Endothelial cell of umbilical vein (primary cell): ENCODE measurements at regions not wholly inside any gene's neighbourhood (a gene's known extent, or its start where the extent isn't known, plus 50 kb on each side); places are given as distances from the start of the nearest gene placed in this dataset.

Source experiments
- BruUV-seq: library from RNA; stranded (reverse); fragments of 400-500 nt; replicated peaks from 2 replicates; lab custom pipeline; 2021; lab: Mats Ljungman, UMichigan
- CTCF ChIA-PET: fragments of 300-600, 350-600 bp; sonication (Branson Sonifier 250); formaldehyde crosslinking; loops from one replicate; lab custom pipeline; 2021; ENCODE audit warnings: antibody characterized with exemption, inconsistent platforms; lab: Charles Lee
- POLR2A ChIA-PET: fragments of 300-600, 350-600 bp; sonication (Branson Sonifier 250); formaldehyde crosslinking; loops from one replicate; lab custom pipeline; 2021; ENCODE audit warnings: antibody characterized with exemption, inconsistent platforms; lab: Charles Lee
- DNase-seq: peaks from one replicate; pipeline ENCODE4 v3.0.0-alpha.2; 2011; ENCODE audit warnings: low read depth, low spot score
- FAIRE-seq: peaks from 2 replicates; lab custom pipeline; 2011; peaks lifted over from hg19 to GRCh38; lab: Jason Lieb, UNC
- H2AFZ ChIP-seq: 2 replicates; pipeline ENCODE4 v1.6.0; 2012; ENCODE audit warnings: low read depth, low read length, control low read depth, inconsistent platforms
- H3K27ac ChIP-seq: 2 replicates; pipeline ENCODE4 v1.5.1; 2011; ENCODE audit warnings: low read depth, mild to moderate bottlenecking, control low read depth, low read length, moderate library complexity; ENCODE audit not compliant: insufficient read depth
- H3K27me3 ChIP-seq, 2 experiments: 2 replicates each; pipeline versions ENCODE4 v1.6.0 to v1.6.1; 2011; ENCODE audit warnings: low read length in 2 of 2, mixed read lengths in 1 of 2; ENCODE audit not compliant: control insufficient read depth in 2 of 2, insufficient read depth in 2 of 2
- H3K36me3 ChIP-seq, 2 experiments: 2 replicates in 1 of 2; 3 replicates in 1 of 2; pipeline ENCODE4 v1.5.1; 2011; ENCODE audit warnings: low read length in 2 of 2, mild to moderate bottlenecking in 1 of 2, moderate library complexity in 1 of 2; ENCODE audit not compliant: control insufficient read depth in 2 of 2, insufficient read depth in 2 of 2; ENCODE audit errors: extremely low read depth in 1 of 2
- H3K4me1 ChIP-seq: 3 replicates; pipeline ENCODE4 v1.5.1; 2011; ENCODE audit warnings: mild to moderate bottlenecking, low read length; ENCODE audit not compliant: control insufficient read depth, insufficient read depth; ENCODE audit errors: extremely low read depth
- H3K4me2 ChIP-seq: 2 replicates; pipeline ENCODE4 v1.6.1; 2011; ENCODE audit warnings: low read length, control low read depth, mixed read lengths; ENCODE audit not compliant: insufficient read depth
- H3K4me3 ChIP-seq, 3 experiments: fragments of 200-600 bp in 1 of 3; sonication (generic), shearing (Covaris generic) in 1 of 3; replicated peaks in 1 of 3; 2 replicates each; pipeline ENCODE4 v1.5.1; 2011 to 2016; ENCODE audit warnings: control low read depth in 3 of 3, low read length in 3 of 3, mild to moderate bottlenecking in 2 of 3, inconsistent platforms in 1 of 3, low read depth in 1 of 3, moderate library complexity in 1 of 3; ENCODE audit not compliant: insufficient read depth in 1 of 3
- H3K79me2 ChIP-seq: 2 replicates; pipeline ENCODE4 v1.6.0; 2012; ENCODE audit warnings: low read length, inconsistent platforms; ENCODE audit not compliant: control insufficient read depth, insufficient read depth
- H3K9ac ChIP-seq: replicated peaks from 2 replicates; pipeline ENCODE3; 2011; ENCODE audit warnings: low read length, control low read depth; ENCODE audit not compliant: insufficient read depth; ENCODE audit errors: extremely low read depth
- H3K9me1 ChIP-seq: replicated peaks from 3 replicates; pipeline ENCODE4 v1.6.0; 2011; ENCODE audit warnings: mild to moderate bottlenecking, low read length; ENCODE audit not compliant: control insufficient read depth, insufficient read depth; ENCODE audit errors: extremely low read depth
- H3K9me3 ChIP-seq: replicated peaks from 2 replicates; pipeline ENCODE4 v1.5.1; 2012; ENCODE audit warnings: low read length, inconsistent platforms; ENCODE audit not compliant: control insufficient read depth, insufficient read depth
- H4K20me1 ChIP-seq: replicated peaks from 2 replicates; pipeline ENCODE3; 2011; ENCODE audit warnings: mild to moderate bottlenecking, low read length; ENCODE audit not compliant: control insufficient read depth, insufficient read depth; ENCODE audit errors: extremely low read depth
- CTCF ChIP-seq, 2 donors: IDR thresholded peaks; 1 replicate in 1 of 2; 2 replicates in 1 of 2; pipeline ENCODE4 v1.5.1; 2011; ENCODE audit warnings: low read length in 2 of 2, mild to moderate bottlenecking in 2 of 2, moderate library complexity in 2 of 2, control low read depth in 1 of 2, inconsistent platforms in 1 of 2, low read depth in 1 of 2; ENCODE audit not compliant: insufficient read depth in 1 of 2; ENCODE audit errors: extremely low read depth in 1 of 2
- EZH2 ChIP-seq: IDR thresholded peaks from 2 replicates; pipeline ENCODE4 v1.6.1; 2012; ENCODE audit warnings: borderline replicate concordance, low read depth, mild to moderate bottlenecking, moderate library complexity, low read length, inconsistent platforms; ENCODE audit not compliant: severe bottlenecking
- FOS ChIP-seq: IDR thresholded peaks from 2 replicates; pipeline ENCODE4 v1.6.1; 2011; ENCODE audit warnings: mild to moderate bottlenecking, low read length, moderate library complexity, borderline replicate concordance; ENCODE audit not compliant: insufficient read depth
- GATA2 ChIP-seq: IDR thresholded peaks from 2 replicates; pipeline ENCODE4 v1.7.0; 2011; ENCODE audit warnings: low read depth, mild to moderate bottlenecking, moderate library complexity, mixed read lengths, low read length; ENCODE audit not compliant: insufficient read length, insufficient read depth
- JUN ChIP-seq: IDR thresholded peaks from 2 replicates; pipeline ENCODE4 v1.6.1; 2011; ENCODE audit warnings: borderline replicate concordance, low read depth; ENCODE audit not compliant: insufficient read length, insufficient read depth
- MAX ChIP-seq: IDR thresholded peaks from 2 replicates; pipeline ENCODE4 v1.6.1; 2011; ENCODE audit not compliant: insufficient read depth, insufficient read length
- MYC ChIP-seq: IDR thresholded peaks from one replicate; pipeline ENCODE4 v1.6.1; 2011; ENCODE audit warnings: mild to moderate bottlenecking, low read depth, low read length
- POLR2A ChIP-seq: IDR thresholded peaks from 2 replicates; pipeline ENCODE4 v1.6.1; 2012; ENCODE audit warnings: low read depth, mild to moderate bottlenecking, control low read depth, low read length
- POLR2AphosphoS5 ChIP-seq: IDR thresholded peaks from 2 replicates; pipeline ENCODE4 v1.6.1; 2012; ENCODE audit warnings: low read depth, mild to moderate bottlenecking, control low read depth, low read length, moderate library complexity; ENCODE audit not compliant: insufficient read depth
- dilution Hi-C: fragments of 300-500 bp; cut with MboI; formaldehyde crosslinking; loops from one replicate; pipeline ENCODE4 v1.15.0; 2019; ENCODE audit warnings: low sequenced_read_pairs; ENCODE audit not compliant: extremely low pct_ligation_motif_present
- intact Hi-C: fragments of 100-400 bp; cut with micrococcal nuclease; formaldehyde crosslinking; loops from one replicate; pipeline ENCODE4 v1.10.0; 2022

- no peak for FAIRE-seq
- Histone ChIP-seq H3K4me3 (no peak overlapping the region), H3K9ac (no peak overlapping the region), H3K9me3 (no peaks in the 10 kb centered on the region), H3K4me2 (no peak overlapping the region), H3K27ac (no peak overlapping the region), H3K27me3 (no peaks in the 10 kb centered on the region), H3K36me3 (no peaks in the 10 kb centered on the region), H3K79me2 (no peaks in the 10 kb centered on the region), H3K4me1 (no peaks in the 10 kb centered on the region), H3K9me1 (no peaks in the 10 kb centered on the region), H4K20me1 (no peaks in the 10 kb centered on the region), H2AFZ (no peak overlapping the region)
- ChIA-PET CTCF (interaction anchor here (1.4 kb wide), 1 partner anchor 17 kb away, joined by 3 read pairs; no protein-coding TSS in a partner anchor), POLR2A (no interaction called here)
- dilution Hi-C loops, result no loop called here
- intact Hi-C loops, result no loop called here
- no peak for DNase-seq
- no peak for TF ChIP-seq EZH2
- no TSS peak for BruUV-seq
Measured at GRCh38 chr1:80278936-80279335, 1272.4 kb upstream of the ADGRL4 start.

GRCh38 chr1:80274256-80274655 lies 1267.7 kb upstream of the ADGRL4 start:
- POLR2A ChIA-PET, result no interaction called here
- CTCF ChIA-PET, result interaction anchor here (0.6 kb wide), 1 partner anchor 131 kb away, joined by 3 read pairs; no protein-coding TSS in a partner anchor
- Histone ChIP-seq H3K4me1 (no peaks in the 10 kb centered on the region), H3K9ac (no peak overlapping the region), H3K27me3 (no peaks in the 10 kb centered on the region), H2AFZ (no peak overlapping the region), H3K9me1 (no peaks in the 10 kb centered on the region), H3K9me3 (no peaks in the 10 kb centered on the region), H3K27ac (no peak overlapping the region), H3K4me2 (no peak overlapping the region), H3K79me2 (no peaks in the 10 kb centered on the region), H3K36me3 (no peaks in the 10 kb centered on the region), H3K4me3 (no peak overlapping the region), H4K20me1 (no peaks in the 10 kb centered on the region)
- FAIRE-seq (no peak), DNase-seq (no peak)
- no TSS peak for BruUV-seq
- intact Hi-C loops, result no loop called here
- dilution Hi-C loops, result no loop called here
- TF ChIP-seq EZH2, result no peak
- TF ChIP-seq POLR2A, result no peak
- no peak for TF ChIP-seq POLR2AphosphoS5
- no peak for TF ChIP-seq GATA2
- no peak for TF ChIP-seq MYC
- TF ChIP-seq JUN, result no peak
- TF ChIP-seq MAX, result no peak
- TF ChIP-seq CTCF (IDR thresholded peaks at IDR 0.05; ENCODE audit: extremely low read depth in 1 of 2, insufficient read depth in 1 of 2, low read depth in 1 of 2, low read length in 2 of 2), result no peak
- no peak for TF ChIP-seq FOS
